ENCODE measurements at regions not wholly inside any gene's neighbourhood (a gene's known extent, or its start where the extent isn't known, plus 50 kb on each side); places are given as distances from the start of the nearest gene placed in this dataset.

DNA sequence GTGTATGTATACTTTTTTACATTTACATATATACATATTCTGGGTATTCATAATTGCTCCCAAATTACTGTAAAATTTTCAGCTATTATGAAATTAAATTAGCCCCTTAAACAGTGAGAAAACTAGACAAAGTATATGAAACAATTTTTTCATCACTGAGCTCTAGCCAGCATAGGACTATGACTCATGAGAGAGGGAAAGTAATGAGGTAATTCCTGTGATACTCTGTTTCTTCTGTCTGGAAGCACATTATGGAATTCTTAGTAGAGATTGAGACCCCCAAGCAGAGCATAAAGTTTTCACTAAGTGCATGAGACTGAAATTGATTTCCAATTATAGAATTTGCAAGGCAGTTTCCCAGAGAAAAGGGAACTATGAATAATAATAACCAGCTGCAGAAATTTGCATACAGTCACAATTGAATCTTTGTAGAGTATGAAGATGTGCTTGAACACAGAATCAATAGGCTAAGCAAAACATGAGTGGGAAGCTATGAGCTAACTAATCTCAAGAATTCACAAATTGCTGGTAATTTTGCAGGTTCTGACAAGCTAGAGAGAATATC is 779.3 kb downstream of the ARAP2 start:
- DNase-seq = no peak

- no peak for DNase-seq
These were observed 753.2 kb downstream of the ARAP2 start for GRCh38 chr4:35491093-35491492.

GRCh38 chr4:35493977-35494376 is 750.3 kb downstream of the ARAP2 start:
- no peak for DNase-seq

GRCh38 chr4:35494955-35495354 is 749.4 kb downstream of the ARAP2 start:
- no peak for DNase-seq

DNA sequence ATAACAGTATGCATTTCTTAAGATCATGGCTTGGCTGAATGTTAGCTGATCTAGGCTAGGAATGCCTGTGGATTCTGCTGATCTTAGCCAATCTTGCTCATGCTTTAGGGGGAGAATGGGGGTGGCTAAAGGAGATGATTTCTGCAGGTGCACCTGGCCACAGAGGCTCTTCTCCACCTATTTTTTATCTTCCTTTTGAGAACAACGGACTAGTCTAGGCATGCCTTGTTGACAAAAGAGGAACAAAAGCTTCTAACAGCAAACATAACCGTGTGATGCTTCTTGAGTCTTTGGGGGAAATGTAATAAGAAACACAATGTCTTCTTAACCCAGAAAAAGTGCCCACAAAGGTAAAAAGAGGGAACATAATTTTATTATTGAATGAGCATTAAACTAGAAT is 743.5 kb downstream of the ARAP2 start:
- no peak for DNase-seq

DNA sequence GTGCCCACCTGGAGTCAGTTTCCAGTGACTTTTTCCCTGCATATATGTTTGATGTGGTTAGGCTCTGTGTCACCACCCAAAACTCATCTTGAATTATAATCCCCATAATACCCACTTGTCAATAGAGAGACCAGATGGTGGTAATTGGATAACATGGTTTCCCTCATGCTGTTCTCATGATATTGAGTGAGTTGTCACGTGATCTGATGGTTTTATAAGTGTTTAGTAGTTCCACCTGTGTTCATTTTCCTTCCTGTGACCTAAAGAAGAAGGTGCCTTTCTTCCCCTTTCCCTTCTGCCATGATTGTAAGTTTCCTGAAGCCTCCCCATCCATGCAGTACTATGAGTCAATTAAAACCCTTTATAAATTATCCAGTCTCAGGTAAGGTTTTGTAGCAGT is 740.9 kb downstream of the ARAP2 start:
- DNase-seq = no peak

- no peak for DNase-seq
These were observed 738.2 kb downstream of the ARAP2 start for GRCh38 chr4:35506161-35506560.

DNA sequence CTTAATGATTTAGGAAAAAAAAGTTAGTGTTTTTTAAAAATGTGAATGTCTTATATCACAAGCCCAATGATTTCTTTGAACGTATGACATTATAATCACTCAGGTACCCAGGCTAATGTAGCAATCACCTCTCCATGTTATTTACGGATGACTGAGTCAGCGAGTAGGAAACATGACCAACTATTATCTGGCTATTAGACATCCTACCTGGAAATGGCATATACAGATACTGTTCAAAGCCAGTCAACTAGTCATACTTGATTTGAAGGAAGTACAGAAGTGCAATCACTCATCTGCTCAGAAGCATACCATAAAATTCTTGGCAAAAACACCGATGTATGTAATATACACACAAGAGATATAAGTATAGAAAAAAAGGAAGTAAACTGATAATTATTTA is 732.5 kb downstream of the ARAP2 start:
- no peak for DNase-seq

- DNase-seq = no peak
These were observed 728.2 kb downstream of the ARAP2 start for GRCh38 chr4:35516102-35516501.

DNA sequence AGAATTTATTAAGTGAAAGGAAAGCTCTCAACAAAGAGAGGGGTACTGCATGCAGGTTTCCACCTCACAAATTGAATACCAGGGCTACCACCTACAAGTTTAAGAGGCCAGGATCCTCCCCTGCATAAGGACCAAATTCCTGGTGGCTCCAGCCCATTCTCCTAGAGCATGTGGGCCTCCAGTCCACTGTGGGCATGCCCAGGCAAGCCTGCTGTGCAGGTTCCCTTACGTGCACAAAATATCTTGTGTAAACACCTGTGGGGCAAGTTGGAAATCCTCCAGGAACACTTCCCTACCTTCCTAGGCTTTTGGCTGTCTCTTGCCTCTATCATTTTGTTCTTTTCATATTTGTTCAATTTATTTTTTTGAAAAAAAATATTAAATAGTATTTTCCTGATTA is 724.3 kb downstream of the ARAP2 start:
- DNase-seq = peak; percentile 40 to 66

- DNase-seq = no peak
These were observed 722.6 kb downstream of the ARAP2 start for GRCh38 chr4:35521682-35522081.

GRCh38 chr4:35525192-35525978 is 718.9 kb downstream of the ARAP2 start:
- DNase-seq = no peak

DNA sequence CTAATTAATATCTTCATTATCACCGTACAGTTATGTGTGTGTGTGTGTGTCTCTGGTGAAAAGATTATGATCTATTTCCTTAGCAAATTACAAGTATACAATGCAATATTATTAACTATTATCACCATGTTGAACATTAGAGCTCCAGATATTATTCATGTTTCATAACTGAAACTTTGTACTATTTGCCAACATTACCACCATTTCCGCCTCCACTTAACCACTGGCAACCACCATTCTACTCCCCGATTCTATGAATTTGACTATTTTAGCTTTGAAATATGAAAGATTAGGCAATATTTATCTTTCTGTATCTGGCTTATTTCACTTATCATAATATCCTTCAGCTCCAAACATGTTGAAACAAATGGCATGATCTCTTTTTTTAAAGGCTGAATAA is 717.9 kb downstream of the ARAP2 start:
- no peak for DNase-seq

GRCh38 chr4:35534962-35535361 is 709.4 kb downstream of the ARAP2 start:
- DNase-seq = no peak

DNA sequence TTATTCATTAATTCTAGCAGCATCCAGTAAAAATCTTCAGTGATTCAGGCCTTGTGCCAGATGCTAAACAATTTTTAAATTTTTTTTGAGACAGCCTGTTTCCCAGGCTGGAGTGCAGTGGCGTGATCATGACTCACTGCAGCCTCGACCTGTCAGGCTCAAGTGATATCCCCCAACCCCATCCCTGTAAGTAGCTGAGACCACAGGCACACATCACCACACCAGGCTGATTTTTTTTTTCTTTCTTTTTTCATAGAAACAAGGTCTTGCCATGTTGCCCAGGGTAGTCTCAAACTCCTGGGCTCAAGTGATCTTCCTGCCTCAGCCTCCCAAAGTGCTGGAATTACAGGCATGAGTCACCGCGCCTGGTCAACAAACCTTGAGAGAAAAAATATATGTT is 705.5 kb downstream of the ARAP2 start:
- DNase-seq = no peak

GRCh38 chr4:35539404-35540055 is 704.8 kb downstream of the ARAP2 start:
- no peak for DNase-seq

- DNase-seq = no peak
These were observed 703.0 kb downstream of the ARAP2 start for GRCh38 chr4:35541146-35541887.

DNA sequence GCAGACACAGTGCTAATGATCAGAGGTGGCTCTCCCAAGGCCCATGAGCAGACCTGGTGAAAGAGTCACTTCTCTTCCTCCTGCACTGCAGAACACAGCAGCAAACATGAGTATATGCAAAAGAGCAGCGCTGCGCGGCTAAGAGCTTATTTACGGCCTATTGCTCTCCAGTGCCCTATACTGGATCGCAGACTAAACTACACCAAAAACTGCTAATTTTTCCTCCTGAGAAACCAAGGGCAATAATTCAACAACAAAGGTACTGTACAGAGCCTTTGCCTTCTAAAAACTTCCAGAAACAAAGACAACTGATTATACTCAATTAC is 702.5 kb downstream of the ARAP2 start:
- DNase-seq = no peak

GRCh38 chr4:35548921-35549320 is 695.4 kb downstream of the ARAP2 start:
- no peak for DNase-seq

- DNase-seq = no peak
These were observed 687.9 kb downstream of the ARAP2 start for GRCh38 chr4:35556387-35556786.

DNA sequence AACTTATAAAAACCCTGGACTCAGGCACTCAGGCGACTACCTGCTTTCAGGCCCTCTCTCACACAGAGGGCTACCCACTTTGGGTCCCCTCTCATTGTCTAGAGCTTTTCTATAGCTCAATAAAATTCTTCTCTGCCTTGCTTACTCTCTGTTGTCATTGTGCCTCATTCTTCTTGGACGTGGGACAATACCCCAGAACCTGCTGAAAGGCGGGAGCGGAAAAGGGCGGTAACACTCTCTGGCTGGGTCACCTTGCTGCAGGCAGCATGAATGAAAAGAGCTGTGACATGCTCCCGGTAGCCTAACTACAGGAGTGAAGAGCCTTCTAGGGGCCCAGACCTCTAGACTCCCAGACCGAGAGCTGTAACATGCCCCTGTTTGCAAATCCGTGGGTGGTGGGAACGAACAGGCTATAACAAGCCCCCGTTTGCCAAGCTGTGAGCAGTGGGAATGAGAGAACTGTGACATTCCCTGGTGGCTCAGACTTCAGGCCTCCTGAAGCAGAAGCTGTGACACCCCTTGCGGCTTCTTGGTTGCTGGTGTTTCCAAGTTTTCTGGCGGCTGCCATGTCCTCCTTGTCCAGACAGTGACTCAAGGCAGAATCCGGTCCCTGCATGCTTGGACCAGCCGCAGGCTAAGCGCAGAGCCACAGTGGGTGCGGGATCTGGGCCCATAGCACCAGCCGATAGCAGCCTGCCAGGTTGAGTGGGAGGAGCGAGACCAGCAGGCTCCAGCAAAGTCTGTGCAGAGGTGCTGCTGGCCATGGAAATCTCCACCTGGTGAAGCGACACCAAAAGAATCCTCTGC is 684.6 kb downstream of the ARAP2 start:
- no peak for DNase-seq

DNA sequence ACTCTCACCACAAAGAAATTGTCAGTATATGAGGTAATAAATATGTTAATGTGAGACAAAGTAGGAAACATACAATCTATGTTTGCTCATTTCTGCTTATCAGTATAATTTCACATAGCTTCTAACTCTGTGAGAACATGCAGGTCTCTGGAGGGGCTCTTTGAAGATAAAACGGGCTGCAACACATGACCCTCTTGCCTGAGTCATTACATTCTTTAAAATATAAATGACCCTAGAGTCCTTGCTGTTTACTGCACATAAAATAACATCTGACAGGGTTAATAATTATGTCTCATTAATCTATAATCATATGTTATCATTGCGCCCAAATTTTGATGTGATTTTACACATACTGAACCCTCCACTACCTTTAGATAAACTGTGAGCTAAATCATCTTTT is 681.5 kb downstream of the ARAP2 start:
- no peak for DNase-seq

DNA sequence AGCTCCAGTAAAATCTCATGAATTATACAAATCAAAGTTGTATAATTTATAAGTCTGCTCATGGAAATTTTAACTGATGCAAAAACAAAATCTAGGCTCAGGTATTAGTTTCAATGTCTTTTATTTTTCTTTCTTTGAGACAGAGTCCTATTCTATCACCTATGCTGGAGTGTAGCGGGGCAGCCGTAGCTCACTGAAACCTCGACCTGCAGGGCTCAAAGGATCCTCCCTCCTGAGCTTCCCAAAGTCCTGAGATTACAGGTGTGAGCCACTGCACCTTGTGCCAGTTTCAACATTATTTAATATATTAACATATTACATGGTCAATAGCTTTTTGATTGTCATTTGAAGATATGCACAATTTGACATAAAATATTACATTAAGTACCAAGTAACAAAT is 678.7 kb downstream of the ARAP2 start:
- no peak for DNase-seq
